KMS-11 (cell line): ENCODE measurements at regions not wholly inside any gene's neighbourhood (a gene's known extent, or its start where the extent isn't known, plus 50 kb on each side); places are given as distances from the start of the nearest gene placed in this dataset.

ENCODE experiments used
- H2AFZ ChIP-seq: fragments of 200-600 bp; sonication (generic); 2 replicates; pipeline ENCODE4 v1.6.1; 2016; ENCODE audit warnings: antibody characterized with exemption, mixed run types, low read depth
- H3K27ac ChIP-seq: fragments of 200-600 bp; sonication (generic); 2 replicates; pipeline ENCODE4 v1.6.1; 2016; ENCODE audit warnings: mild to moderate bottlenecking, mixed run types
- H3K27me3 ChIP-seq: fragments of 200-600 bp; sonication (generic); 2 replicates; pipeline ENCODE4 v1.6.1; 2017; ENCODE audit warnings: mild to moderate bottlenecking, low read depth, mixed run types, moderate library complexity; ENCODE audit not compliant: insufficient read depth
- H3K36me3 ChIP-seq: fragments of 200-600 bp; sonication (generic); 2 replicates; pipeline ENCODE4 v1.6.1; 2017; ENCODE audit warnings: mild to moderate bottlenecking, mixed run types; ENCODE audit not compliant: insufficient read depth
- H3K4me1 ChIP-seq: fragments of 200-600 bp; sonication (generic); 2 replicates; pipeline ENCODE4 v1.6.1; 2016; ENCODE audit warnings: mild to moderate bottlenecking, low read depth, mixed run types; ENCODE audit not compliant: poor library complexity, severe bottlenecking
- H3K4me2 ChIP-seq: fragments of 200-600 bp; sonication (generic); 2 replicates; pipeline ENCODE4 v1.7.0; 2016; ENCODE audit warnings: mild to moderate bottlenecking, mixed run types
- H3K4me3 ChIP-seq: fragments of 200-600 bp; sonication (generic); IDR thresholded peaks from 2 replicates; pipeline ENCODE4 v1.6.1; 2017; ENCODE audit warnings: low read depth, low read length, mixed read lengths; ENCODE audit not compliant: insufficient read depth
- H3K79me2 ChIP-seq: fragments of 200-600 bp; sonication (generic); 2 replicates; pipeline ENCODE4 v1.6.1; 2016; ENCODE audit warnings: low read depth, mixed run types; ENCODE audit not compliant: insufficient read depth
- H3K9ac ChIP-seq: fragments of 200-600 bp; sonication (generic); 2 replicates; pipeline ENCODE4 v1.6.1; 2016; ENCODE audit warnings: mild to moderate bottlenecking, mixed run types
- H4K20me1 ChIP-seq: fragments of 200-600 bp; sonication (generic); 2 replicates; pipeline ENCODE4 v1.6.1; 2016; ENCODE audit warnings: mild to moderate bottlenecking, mixed run types; ENCODE audit not compliant: insufficient read depth
- TF ChIP-seq, protein P1 (sequence below): fragments of 200-600 bp; sonication (generic); conservative IDR thresholded peaks from 2 replicates; pipeline ENCODE4 v1.6.1; 2017; ENCODE audit warnings: low read depth, mild to moderate bottlenecking, antibody characterized with exemption, low read length, moderate library complexity, mixed read lengths

- peak overlapping the region; percentile 73 for H3K4me2 ChIP-seq
- H3K4me3 ChIP-seq = no peak overlapping the region
- peak overlapping the region; percentile 25 for H3K9ac ChIP-seq
- H3K79me2 ChIP-seq = no peaks in the 10 kb centered on the region
- H3K36me3 ChIP-seq = no peaks in the 10 kb centered on the region
- no peak overlapping the region for H3K27ac ChIP-seq
- H3K4me1 ChIP-seq = peaks cover 9% of the 10 kb centered on the region
- H4K20me1 ChIP-seq = no peaks in the 10 kb centered on the region
- TF ChIP-seq, protein P1, sequence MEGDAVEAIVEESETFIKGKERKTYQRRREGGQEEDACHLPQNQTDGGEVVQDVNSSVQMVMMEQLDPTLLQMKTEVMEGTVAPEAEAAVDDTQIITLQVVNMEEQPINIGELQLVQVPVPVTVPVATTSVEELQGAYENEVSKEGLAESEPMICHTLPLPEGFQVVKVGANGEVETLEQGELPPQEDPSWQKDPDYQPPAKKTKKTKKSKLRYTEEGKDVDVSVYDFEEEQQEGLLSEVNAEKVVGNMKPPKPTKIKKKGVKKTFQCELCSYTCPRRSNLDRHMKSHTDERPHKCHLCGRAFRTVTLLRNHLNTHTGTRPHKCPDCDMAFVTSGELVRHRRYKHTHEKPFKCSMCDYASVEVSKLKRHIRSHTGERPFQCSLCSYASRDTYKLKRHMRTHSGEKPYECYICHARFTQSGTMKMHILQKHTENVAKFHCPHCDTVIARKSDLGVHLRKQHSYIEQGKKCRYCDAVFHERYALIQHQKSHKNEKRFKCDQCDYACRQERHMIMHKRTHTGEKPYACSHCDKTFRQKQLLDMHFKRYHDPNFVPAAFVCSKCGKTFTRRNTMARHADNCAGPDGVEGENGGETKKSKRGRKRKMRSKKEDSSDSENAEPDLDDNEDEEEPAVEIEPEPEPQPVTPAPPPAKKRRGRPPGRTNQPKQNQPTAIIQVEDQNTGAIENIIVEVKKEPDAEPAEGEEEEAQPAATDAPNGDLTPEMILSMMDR = no peak
- H3K27me3 ChIP-seq = no peaks in the 10 kb centered on the region
- H2AFZ ChIP-seq = peak overlapping the region; percentile 77
These were observed 233.8 kb upstream of the TMEM161B start for GRCh38 chr5:88502179-88503040.

- TF ChIP-seq, protein P1 = no peak
These were observed 227.2 kb upstream of the TMEM161B start for GRCh38 chr5:88495810-88496209.

GRCh38 chr5:88490874-88491273 lies 222.2 kb upstream of the TMEM161B start:
- no peak overlapping the region for H3K4me2 ChIP-seq
- H3K27me3 ChIP-seq = no peaks in the 10 kb centered on the region
- H3K9ac ChIP-seq = no peak overlapping the region
- no peak overlapping the region for H3K27ac ChIP-seq
- no peak overlapping the region for H2AFZ ChIP-seq
- H3K36me3 ChIP-seq = no peaks in the 10 kb centered on the region
- H3K79me2 ChIP-seq = no peaks in the 10 kb centered on the region
- no peak overlapping the region for H3K4me3 ChIP-seq
- H4K20me1 ChIP-seq = no peaks in the 10 kb centered on the region
- H3K4me1 ChIP-seq = no peaks in the 10 kb centered on the region
- TF ChIP-seq, protein P1 = no peak

More at GRCh38 chr5:88495810-88496209, 227.2 kb upstream of the TMEM161B start:
- no peaks in the 10 kb centered on the region for H3K4me1 ChIP-seq
- no peaks in the 10 kb centered on the region for H3K36me3 ChIP-seq
- H3K27ac ChIP-seq = no peak overlapping the region
- H3K4me3 ChIP-seq = no peak overlapping the region
- no peaks in the 10 kb centered on the region for H3K27me3 ChIP-seq
- no peaks in the 10 kb centered on the region for H4K20me1 ChIP-seq
- no peak overlapping the region for H3K4me2 ChIP-seq
- no peaks in the 10 kb centered on the region for H3K79me2 ChIP-seq
- no peak overlapping the region for H2AFZ ChIP-seq
- no peak overlapping the region for H3K9ac ChIP-seq

DNA sequence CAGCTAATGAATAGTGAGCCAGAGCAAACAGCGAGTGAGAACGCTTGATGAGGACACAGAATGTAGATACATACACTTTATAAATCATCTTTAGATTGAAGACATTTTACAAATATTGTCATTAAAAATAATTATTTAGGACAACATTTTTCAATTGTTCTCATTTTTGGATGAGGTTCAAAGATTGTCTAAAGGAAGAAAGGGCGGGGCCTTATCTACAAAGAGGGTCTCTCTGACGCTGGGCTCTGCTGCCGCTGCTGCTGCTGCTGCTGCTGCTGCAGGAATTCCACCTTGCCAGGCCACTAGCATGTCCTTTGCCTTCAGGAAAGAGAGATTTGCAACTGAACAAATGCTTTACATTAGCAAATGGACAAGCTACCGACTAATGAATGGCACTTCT lies 220.7 kb upstream of the TMEM161B start:
- TF ChIP-seq, protein P1 = no peak
- Histone ChIP-seq H3K4me2 (no peak overlapping the region), H3K4me3 (no peak overlapping the region), H3K79me2 (no peaks in the 10 kb centered on the region), H3K9ac (no peak overlapping the region), H3K4me1 (no peaks in the 10 kb centered on the region), H4K20me1 (no peaks in the 10 kb centered on the region), H3K27me3 (no peaks in the 10 kb centered on the region), H3K27ac (no peak overlapping the region), H3K36me3 (no peaks in the 10 kb centered on the region), H2AFZ (no peak overlapping the region)
